ENCODE measurements at regions not wholly inside any gene's neighbourhood (a gene's known extent, or its start where the extent isn't known, plus 50 kb on each side); places are given as distances from the start of the nearest gene placed in this dataset.
"Not testable (repeated sequence)": the region's sequence is repeated elsewhere in the genome, so short reads cannot be mapped to it uniquely, and the experiment has no call there.

DNA sequence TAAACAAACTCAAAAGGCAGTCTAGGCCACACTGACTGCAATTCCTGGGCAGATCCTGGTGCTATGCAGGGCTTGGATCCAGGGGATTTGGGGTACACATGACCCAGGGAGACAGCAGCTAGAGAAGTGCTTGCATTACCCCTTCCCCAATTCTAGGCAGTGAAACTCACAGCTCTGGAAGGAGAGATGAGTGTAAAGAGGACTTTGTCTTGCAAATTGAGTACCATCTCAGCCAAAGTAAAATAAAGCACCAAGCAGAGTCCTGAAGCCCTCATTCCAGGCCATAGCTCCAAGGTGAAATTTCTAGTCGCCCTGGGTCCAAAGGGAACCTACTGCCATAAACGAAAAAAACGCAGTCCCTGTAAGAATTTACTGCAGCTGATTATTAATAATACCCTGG lies 644.9 kb upstream of the FLRT2 start:
- no peak for DNase-seq

GRCh38 chr14:84891404-84891803 lies 638.5 kb upstream of the FLRT2 start:
- DNase-seq = no peak

- DNase-seq = no peak
Measured at GRCh38 chr14:84894254-84894653, 635.7 kb upstream of the FLRT2 start.

- no peak for DNase-seq
Measured at GRCh38 chr14:84922370-84922769, 607.6 kb upstream of the FLRT2 start.

DNA sequence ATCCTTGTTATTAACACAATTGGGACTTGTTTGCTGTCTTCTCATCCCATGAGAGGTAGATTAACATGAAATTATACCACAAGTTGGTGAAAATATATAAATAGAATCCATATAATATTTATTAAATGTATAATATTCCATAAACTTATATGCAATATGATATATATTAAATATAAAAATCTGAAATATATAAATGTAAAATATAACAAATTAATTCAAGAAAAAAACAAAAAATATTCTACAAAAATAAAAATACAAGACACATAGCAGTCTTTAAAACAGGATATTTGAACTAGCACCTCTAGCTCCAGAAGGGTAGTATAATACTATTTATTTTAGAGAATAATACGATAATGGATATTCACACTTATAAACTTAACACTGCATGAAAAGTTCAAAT lies 603.3 kb upstream of the FLRT2 start:
- DNase-seq = no peak

DNA sequence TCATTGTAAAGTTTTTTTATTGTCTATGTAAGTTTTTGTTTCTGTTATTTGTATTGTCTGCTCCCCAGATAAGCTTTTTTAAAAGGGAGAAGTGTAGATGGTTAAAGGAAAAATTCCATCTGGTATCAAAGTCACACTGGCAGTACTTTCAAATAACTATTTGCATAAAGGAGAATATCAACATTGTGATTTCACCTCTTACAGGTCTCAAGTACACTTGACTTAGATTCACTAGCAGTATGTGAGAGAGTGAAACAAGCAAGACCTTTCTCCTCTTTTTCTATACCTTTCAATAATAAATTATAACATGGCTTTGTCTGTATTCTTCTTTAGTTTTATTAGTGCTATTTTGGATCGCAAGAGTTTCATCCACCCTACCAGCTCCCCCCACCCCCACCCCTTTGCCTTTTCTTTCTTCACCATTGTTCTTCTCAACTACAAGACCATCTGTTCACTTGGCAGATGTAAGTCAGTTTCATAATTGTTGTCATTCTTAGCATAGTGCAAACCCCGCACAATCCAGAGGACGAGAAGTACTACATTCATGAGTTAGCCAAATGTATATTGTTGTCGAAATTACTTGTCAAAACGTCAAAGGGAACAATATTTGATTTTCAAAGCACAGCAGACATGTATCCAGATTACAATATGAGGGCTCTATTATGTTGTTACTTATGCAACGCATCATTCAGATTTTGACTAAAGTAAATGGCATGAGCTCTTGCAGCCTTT lies 602.7 kb upstream of the FLRT2 start:
- no peak for DNase-seq

- DNase-seq = no peak
Measured at GRCh38 chr14:84929086-84929485, 600.9 kb upstream of the FLRT2 start.

GRCh38 chr14:84929834-84930233 lies 600.1 kb upstream of the FLRT2 start:
- no peak for DNase-seq

DNA sequence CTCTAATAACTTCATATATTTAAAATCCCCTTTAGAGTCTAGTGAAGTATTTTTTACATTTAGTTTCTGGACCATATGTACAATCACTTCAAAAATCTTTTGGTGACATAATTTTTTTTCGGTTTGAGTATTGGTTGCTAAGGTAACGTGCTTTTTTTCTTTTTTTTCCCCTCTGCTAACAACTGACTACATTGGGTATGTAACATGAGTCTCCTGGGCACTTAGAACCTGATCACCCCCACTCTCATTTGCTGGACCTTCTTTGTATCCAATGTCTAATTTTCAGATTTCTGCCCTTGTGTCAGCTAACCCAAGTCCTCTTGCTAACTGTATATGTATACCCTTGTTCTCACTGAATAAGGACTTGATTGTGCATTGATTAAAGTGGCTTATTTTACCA lies 592.9 kb upstream of the FLRT2 start:
- no peak for DNase-seq

DNA sequence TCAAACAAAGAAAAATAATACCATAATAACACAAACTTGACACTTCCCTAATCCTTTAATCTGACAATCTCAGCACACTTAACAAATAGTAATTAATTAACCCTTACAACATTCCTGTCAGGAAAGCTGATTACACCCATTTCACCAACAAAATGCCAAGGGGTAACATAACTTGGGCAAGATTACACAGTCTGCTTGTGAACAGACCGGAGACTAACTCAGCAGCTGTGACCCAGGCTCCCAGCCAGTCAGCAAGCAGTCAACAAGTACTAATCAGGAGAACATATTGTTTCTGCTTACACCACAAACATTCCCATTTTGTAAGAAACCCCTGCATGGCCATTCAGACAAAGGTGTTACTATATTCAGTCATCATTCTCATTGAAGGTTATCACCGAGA lies 592.5 kb upstream of the FLRT2 start:
- no peak for DNase-seq

GRCh38 chr14:84944901-84945300 lies 585.0 kb upstream of the FLRT2 start:
- not testable (repeated sequence) for DNase-seq

DNA sequence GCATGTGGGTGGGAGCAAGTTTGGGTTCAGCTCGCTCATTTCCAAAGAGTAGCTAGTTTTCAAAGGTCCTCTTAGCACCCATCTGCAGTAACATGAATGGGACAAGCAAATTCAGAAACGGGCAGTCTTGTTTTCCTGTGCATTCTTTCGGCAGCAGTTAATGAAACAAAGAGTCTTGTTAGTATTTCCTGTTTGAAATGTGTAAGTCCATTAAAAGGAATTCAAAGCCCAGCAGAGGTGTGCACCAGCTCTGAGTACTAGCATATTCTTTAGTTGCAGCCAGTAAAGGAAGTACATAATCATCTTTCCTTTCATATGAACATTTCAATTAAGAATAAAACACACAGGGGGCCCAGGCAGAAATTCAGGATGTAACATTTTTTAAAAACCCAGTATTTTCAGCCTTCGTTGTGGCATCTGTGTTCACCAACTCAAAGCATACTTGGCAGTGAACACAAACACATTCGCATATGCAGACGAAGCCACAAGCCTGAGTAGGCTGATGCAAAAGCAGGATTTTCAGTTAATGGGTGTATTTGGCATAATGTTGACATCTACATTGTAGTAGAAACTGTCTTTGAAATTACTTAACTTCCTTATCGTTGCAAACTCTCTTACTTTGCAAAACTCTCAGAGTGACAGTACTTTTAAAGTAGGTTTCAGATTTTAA lies 570.0 kb upstream of the FLRT2 start:
- no peak for DNase-seq

DNA sequence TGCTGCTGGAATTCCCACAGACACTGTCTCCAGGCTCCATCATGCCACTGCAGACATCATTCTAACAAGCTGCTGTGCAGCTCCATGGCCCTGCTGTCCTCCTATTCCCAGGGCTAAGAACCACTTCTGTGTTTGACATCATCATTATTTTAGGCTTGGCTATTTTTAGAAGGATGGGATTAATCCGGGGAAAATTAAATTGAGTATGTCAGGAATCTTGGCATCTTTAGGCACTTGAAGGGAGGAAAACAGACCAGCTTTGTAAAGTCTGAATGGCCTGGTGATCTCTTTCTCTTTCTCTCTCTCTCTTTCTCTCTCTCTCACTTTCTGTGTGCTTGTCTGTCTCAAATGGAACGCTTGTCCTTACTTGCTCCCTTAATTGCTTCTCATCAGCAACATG lies 568.3 kb upstream of the FLRT2 start:
- no peak for DNase-seq

GRCh38 chr14:84963518-84963917 lies 566.4 kb upstream of the FLRT2 start:
- DNase-seq = no peak

- no peak for DNase-seq
Measured at GRCh38 chr14:84965279-84965678, 564.7 kb upstream of the FLRT2 start.

- no peak for DNase-seq
Measured at GRCh38 chr14:84969501-84969900, 560.4 kb upstream of the FLRT2 start.

GRCh38 chr14:84975241-84975902 lies 554.6 kb upstream of the FLRT2 start:
- DNase-seq = no peak

- no peak for DNase-seq
Measured at GRCh38 chr14:84976805-84977204, 553.1 kb upstream of the FLRT2 start.

DNA sequence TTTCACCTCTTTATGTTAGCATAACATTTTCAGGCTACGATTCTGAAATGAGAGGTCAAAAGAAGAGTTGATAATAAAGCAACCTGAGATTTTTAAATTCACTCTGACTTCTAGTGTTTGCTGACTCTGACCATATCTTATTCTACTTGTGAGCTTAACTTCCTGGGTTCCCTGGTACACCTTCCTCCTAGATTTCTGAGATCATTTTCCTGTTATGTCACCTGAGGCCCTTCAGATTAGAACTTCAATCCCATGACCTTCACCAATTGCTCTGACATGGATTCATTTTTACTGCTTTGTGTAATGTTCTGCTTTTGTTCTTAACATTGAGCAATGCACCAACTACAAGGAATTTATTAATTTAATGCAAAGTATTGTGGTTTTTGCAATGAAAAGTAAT lies 542.9 kb upstream of the FLRT2 start:
- DNase-seq = no peak

- DNase-seq = no peak
Measured at GRCh38 chr14:84988357-84988756, 541.6 kb upstream of the FLRT2 start.

DNA sequence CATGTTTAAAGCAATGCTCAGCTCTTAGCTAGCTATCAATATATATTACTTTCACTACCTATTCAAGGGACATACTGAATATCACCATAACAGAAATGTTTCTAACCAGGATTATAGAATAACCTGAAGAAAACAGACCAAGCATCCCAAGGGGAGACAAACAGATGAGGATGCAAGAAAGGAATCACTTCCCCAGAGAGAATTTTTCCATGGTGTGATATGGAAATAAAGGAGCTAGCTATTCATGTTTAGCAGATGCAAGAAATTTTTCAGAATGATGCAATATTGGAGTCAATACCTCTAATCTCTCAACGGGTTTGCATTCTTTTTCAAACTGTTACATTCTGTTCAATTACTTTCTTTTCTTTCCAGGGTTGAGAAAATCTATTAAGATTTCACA lies 538.9 kb upstream of the FLRT2 start:
- no peak for DNase-seq

DNA sequence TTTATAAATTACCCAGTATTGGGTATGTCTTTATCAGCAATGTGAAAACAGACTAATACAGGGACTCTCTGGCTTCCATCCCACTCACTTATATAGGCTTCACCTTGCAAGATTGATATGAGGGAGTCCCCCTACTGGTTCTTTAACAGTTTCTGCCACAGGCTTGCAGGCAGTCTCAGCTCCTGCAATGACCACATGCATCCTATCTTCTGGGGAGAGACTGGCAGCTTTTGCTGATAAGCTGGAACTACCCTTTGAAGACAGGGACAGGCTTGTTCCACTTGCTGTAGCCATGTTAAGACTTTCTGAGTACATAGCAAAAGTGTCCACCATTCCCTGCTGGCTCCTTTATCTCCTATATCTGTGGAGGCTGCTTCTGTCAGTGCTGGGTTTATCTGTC lies 531.7 kb upstream of the FLRT2 start:
- DNase-seq = no peak

DNA sequence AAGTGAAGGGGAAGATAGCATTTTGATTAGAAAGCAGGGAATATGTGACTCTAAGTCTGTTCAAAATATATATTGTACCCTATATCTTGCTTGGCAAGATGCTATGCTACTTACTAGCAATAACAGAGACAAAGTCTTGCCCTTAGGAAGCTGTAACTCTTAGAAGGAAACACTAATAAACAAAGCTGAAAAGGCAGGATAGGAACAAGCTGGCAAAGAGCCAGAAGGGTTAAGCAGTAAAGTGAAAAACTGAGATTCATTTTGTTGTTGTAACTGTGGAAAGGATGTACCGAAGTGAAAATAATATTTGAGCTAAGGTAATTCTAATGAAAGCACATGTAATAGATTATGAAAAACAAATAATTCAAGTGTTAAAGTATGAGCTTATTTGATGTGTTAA lies 527.1 kb upstream of the FLRT2 start:
- no peak for DNase-seq

Data from renal pelvis (tissue), 1 donor.